Kidney capillary endothelial cell (primary cell): ENCODE measurements at regions not wholly inside any gene's neighbourhood (a gene's known extent, or its start where the extent isn't known, plus 50 kb on each side); places are given as distances from the start of the nearest gene placed in this dataset.
"Not testable (repeated sequence)": the region's sequence is repeated elsewhere in the genome, so short reads cannot be mapped to it uniquely, and the experiment has no call there.

Experiments used
- DNase-seq: peaks from one replicate; pipeline ENCODE4 v3.0.0-alpha.2; 2018; ENCODE audit warnings: low spot score

- DNase-seq, result not testable (repeated sequence)
Observed at GRCh38 chr2:215889240-215889969, 123.9 kb downstream of the MREG start.

DNA sequence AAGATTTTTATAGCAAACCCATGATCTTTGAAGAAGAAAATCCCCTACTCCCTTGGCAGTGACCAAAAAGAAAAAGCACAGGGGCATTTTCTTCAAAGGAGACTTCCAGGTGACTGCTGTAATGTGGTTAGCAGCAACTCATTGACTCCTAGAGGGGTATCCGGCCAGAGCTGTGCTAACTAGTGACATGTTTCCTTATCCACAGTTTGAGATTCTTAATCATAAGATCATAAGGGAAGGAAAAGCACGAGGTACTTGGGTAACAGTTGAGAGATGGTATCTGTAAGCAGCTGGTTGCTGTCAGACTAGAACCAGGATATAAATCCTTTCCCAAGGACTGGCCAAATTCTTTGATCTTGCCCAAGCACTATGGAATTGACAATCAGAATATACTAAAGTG is 124.7 kb downstream of the MREG start:
- no peak for DNase-seq

GRCh38 chr2:215887303-215887702 is 126.0 kb downstream of the MREG start:
- DNase-seq, result no peak

- no peak for DNase-seq
Observed at GRCh38 chr2:215886022-215886421, 127.3 kb downstream of the MREG start.

- no peak for DNase-seq
Observed at GRCh38 chr2:215885536-215885935, 127.8 kb downstream of the MREG start.

- DNase-seq, result no peak
Observed at GRCh38 chr2:215884451-215885087, 128.8 kb downstream of the MREG start.

DNA sequence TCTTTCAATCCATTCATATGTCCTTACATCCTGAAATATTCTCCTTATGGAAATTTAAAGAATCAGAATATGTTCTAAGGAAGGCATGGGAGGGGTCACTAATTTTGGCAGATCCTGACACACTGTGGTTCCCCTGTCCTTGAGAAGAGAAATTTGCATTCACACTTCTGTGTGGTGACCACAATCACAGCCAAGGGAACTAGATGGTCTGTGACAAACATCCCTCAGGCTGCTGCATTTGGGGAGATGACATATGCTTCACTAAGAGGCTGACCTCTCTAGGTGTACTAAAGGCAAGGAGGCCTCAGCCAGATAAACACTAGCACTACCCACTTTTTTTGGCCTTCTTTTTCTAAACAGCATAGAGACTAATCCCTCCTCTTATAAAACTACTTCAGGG is 129.6 kb downstream of the MREG start:
- no peak for DNase-seq

GRCh38 chr2:215882689-215883088 is 130.7 kb downstream of the MREG start:
- no peak for DNase-seq

GRCh38 chr2:215881582-215881981 is 131.8 kb downstream of the MREG start:
- DNase-seq, result no peak

- DNase-seq, result no peak
Observed at GRCh38 chr2:215880970-215881369, 132.4 kb downstream of the MREG start.

DNA sequence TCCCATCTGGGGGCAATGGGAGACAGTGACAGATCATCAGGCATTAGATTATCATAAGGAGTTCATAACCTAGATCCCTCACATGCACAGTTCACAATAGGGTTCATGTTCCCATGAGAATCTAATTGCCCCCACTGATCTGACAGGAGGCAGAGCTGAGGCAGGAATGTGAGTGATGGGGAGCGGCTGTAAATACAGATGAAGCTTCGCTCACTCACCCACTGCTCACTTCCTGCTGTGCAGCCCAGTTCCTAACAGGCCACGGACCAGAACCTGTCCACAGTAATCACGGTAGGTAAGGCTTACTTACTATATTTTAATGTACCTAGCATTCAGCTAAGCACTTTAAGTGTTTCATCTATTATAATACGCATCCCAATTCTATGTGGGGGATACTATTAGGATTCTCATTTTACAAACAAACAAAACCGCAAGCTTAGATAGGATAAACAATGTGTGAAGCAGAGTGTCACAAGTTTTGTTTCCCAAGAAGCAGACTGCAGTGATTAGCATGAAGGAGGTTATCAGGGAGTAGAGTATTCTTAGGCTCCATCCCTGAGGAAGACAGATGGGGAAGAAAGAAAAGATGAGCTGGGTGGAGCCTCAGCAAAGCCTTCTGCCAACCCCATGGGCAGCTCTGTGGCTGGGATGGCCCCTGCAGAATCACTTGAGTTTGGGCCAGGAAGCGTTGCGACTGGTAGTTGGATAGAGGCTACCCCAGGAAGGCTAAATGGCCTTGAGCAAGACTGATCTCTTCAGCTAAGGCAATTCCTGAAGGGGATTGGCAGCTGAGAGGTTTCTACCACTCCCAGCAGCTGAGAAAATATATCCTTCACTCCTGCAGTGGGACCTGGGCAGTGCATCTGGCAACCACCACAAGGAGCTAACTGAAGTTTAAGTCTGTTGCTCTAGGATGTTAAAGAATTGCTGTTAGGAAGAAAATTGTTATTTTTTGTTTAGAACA is 133.1 kb downstream of the MREG start:
- no peak for DNase-seq

GRCh38 chr2:215879331-215879730 is 134.0 kb downstream of the MREG start:
- DNase-seq, result no peak

- DNase-seq, result no peak
Observed at GRCh38 chr2:215878476-215879063, 134.8 kb downstream of the MREG start.

DNA sequence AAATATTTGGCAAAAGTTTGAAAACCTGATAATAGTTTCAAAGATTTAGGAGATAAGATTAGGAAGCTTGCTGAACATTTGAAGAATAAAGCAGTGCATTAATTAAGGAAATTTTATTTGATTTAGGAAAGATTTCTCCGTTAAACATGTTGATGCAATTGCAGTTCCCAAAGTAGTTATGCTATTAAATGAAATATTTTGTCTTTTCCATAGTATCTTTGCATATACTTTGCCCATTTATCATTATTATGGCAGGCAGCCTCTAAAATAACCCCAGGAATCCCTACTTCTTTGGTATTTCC is 136.5 kb downstream of the MREG start:
- DNase-seq, result no peak

GRCh38 chr2:215876139-215876936 is 137.0 kb downstream of the MREG start:
- DNase-seq, result no peak

DNA sequence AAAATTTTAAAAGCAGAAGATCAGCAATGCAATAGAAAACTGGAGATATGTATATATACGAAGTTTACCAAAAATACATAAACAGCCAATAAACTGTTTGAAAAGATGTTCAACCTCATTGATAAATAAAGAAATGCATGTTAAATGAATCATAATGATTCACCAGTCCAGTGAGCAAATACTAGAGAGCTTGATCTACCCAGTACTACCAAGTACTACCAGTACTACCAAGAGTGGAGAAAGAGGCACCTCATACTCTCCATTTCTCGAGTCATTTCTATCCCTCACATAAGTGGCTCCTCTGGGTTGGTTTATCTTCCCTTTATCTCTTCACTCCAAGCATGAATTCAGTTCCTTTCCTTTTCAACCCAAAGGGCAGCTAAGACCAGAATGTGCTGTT is 138.9 kb downstream of the MREG start:
- DNase-seq, result no peak

- DNase-seq, result no peak
Observed at GRCh38 chr2:215870986-215871385, 142.4 kb downstream of the MREG start.

GRCh38 chr2:215870088-215870490 is 143.3 kb downstream of the MREG start:
- no peak for DNase-seq

- DNase-seq, result no peak
Observed at GRCh38 chr2:215868846-215869543, 144.4 kb downstream of the MREG start.

- DNase-seq, result no peak
Observed at GRCh38 chr2:215866606-215867005, 146.7 kb downstream of the MREG start.

GRCh38 chr2:215863687-215864086 is 149.7 kb downstream of the MREG start:
- DNase-seq, result no peak
